ENCODE measurements at regions not wholly inside any gene's neighbourhood (a gene's known extent, or its start where the extent isn't known, plus 50 kb on each side); places are given as distances from the start of the nearest gene placed in this dataset.

GRCh38 chr3:1953536-1953935 is 145.1 kb upstream of the CNTN4 start:
- DNase-seq: no peak

GRCh38 chr3:1954632-1955031 is 144.0 kb upstream of the CNTN4 start:
- no peak for DNase-seq

GRCh38 chr3:1955170-1955569 is 143.5 kb upstream of the CNTN4 start:
- DNase-seq: no peak

GRCh38 chr3:1955750-1956149 is 142.9 kb upstream of the CNTN4 start:
- no peak for DNase-seq

- DNase-seq: no peak
These were observed 138.2 kb upstream of the CNTN4 start for GRCh38 chr3:1960506-1960905.

GRCh38 chr3:1962396-1963088 is 136.1 kb upstream of the CNTN4 start:
- DNase-seq: no peak

GRCh38 chr3:1963896-1964295 is 134.8 kb upstream of the CNTN4 start:
- DNase-seq: no peak

- DNase-seq: no peak
These were observed 131.1 kb upstream of the CNTN4 start for GRCh38 chr3:1967525-1967924.

GRCh38 chr3:1969281-1969680 is 129.4 kb upstream of the CNTN4 start:
- no peak for DNase-seq

GRCh38 chr3:1971780-1972179 is 126.9 kb upstream of the CNTN4 start:
- peak in 1 of 3 donors; percentile 78 for DNase-seq

GRCh38 chr3:1979961-1980615 is 118.6 kb upstream of the CNTN4 start:
- no peak for DNase-seq

- DNase-seq: no peak
These were observed 110.7 kb upstream of the CNTN4 start for GRCh38 chr3:1987980-1988379.

- DNase-seq: no peak
These were observed 99.9 kb upstream of the CNTN4 start for GRCh38 chr3:1998739-1999138.

GRCh38 chr3:2001306-2002108 is 97.2 kb upstream of the CNTN4 start:
- DNase-seq: no peak

GRCh38 chr3:2023959-2024358 is 74.7 kb upstream of the CNTN4 start:
- DNase-seq: no peak

GRCh38 chr3:2024713-2025112 is 74.0 kb upstream of the CNTN4 start:
- DNase-seq: no peak

GRCh38 chr3:2029559-2029958 is 69.1 kb upstream of the CNTN4 start:
- no peak for DNase-seq

- DNase-seq: no peak
These were observed 62.6 kb upstream of the CNTN4 start for GRCh38 chr3:2036076-2036475.

GRCh38 chr3:2041931-2042330 is 56.7 kb upstream of the CNTN4 start:
- DNase-seq: peak in 1 of 3 donors; percentile 22

All from muscle of back (tissue), 3 donors.